ENCODE measurements at regions not wholly inside any gene's neighbourhood (a gene's known extent, or its start where the extent isn't known, plus 50 kb on each side); places are given as distances from the start of the nearest gene placed in this dataset.
A peak's percentile ranks its signal among the peaks of the same experiment; 100 is the strongest.

- no peak for TF ChIP-seq ELK1 (IDR thresholded peaks at IDR 0.05; ENCODE audit: borderline replicate concordance, low read depth, low read length)
Measured at GRCh38 chr7:118615-119391, 73.6 kb upstream of the FAM20C start (continued).

- Histone ChIP-seq H3K18ac (ENCODE audit: low read depth, low read length) (no peak overlapping the region), H3K9me1 (ENCODE audit: insufficient read depth, low read length) (0 out of 2 replicates have a peak, but pooled peaks cover 4% of the 10 kb centered on the region), H2AFZ (replicated peaks; ENCODE audit: low read length, poor library complexity) (peak overlapping the region; percentile 7), H3K4me1 (ENCODE audit: control insufficient read depth, insufficient read depth, low read length) (peaks cover 11% of the 10 kb centered on the region), H3K56ac (ENCODE audit: extremely low read depth, insufficient read depth, low read length) (no peak overlapping the region), H4K20me1 (ENCODE audit: insufficient read depth, low read length) (no peaks in the 10 kb centered on the region), H3K4me2 (ENCODE audit: low read depth, low read length) (no peak overlapping the region), H4K8ac (ENCODE audit: low read depth in 2 of 2, low read length in 2 of 2) (no peak overlapping the region; a peak in 2 of 4 replicates), H3K79me1 (ENCODE audit: low read depth in 1 of 2, low read length in 2 of 2) (no peaks in the 10 kb centered on the region), H3K23ac (ENCODE audit: low read depth, low read length) (no peak overlapping the region), H3K9ac (ENCODE audit: low read depth, low read length) (no peak overlapping the region), H2AK5ac (ENCODE audit: low read depth, low read length) (no peak overlapping the region), H3K27ac (ENCODE audit: insufficient read depth, low read length) (no peak overlapping the region), H3K36me3 (ENCODE audit: control insufficient read depth, insufficient read depth, low read length) (no peaks in the 10 kb centered on the region), H4K91ac (ENCODE audit: insufficient read depth, low read depth, low read length) (no peak overlapping the region), H2BK120ac (ENCODE audit: low read depth, low read length) (no peak overlapping the region; the same call in 1 of the 2 replicates), H3K14ac (replicated peaks; ENCODE audit: low read depth, low read length) (no peak overlapping the region), H3K4ac (ENCODE audit: low read depth, low read length) (no peak overlapping the region), H3K9me3 (ENCODE audit: control insufficient read depth, insufficient read depth, low read length) (no peaks in the 10 kb centered on the region; the same call in 1 of the 2 replicates), H2BK20ac (ENCODE audit: low read depth, low read length) (no peak overlapping the region), H2BK15ac (ENCODE audit: low read depth, low read length) (no peak overlapping the region), H3K4me3 (ENCODE audit: insufficient read depth, low read depth, low read length) (no peak overlapping the region), H3K27me3 (ENCODE audit: control insufficient read depth, insufficient read depth, low read length) (no peaks in the 10 kb centered on the region; the same call in 1 of the 2 replicates), H4K5ac (ENCODE audit: low read depth, low read length) (peak overlapping the region; percentile 35; the same call in 1 of the 2 replicates), H2BK5ac (ENCODE audit: low read depth, low read length, poor library complexity, severe bottlenecking) (no peak overlapping the region), H2AK9ac (replicated peaks; ENCODE audit: low read depth, low read length, poor library complexity) (no peak overlapping the region)
- TF ChIP-seq USF2 (IDR thresholded peaks at IDR 0.05; ENCODE audit: low read depth, low read length) (no peak), NFE2L2 (IDR thresholded peaks at IDR 0.05; ENCODE audit: low read depth, low read length) (no peak), RAD21 (IDR thresholded peaks at IDR 0.05; ENCODE audit: low read length) (no peak), POLR2A (IDR thresholded peaks at IDR 0.05; ENCODE audit: low read depth, low read length) (no peak), CHD1 (IDR thresholded peaks at IDR 0.05; ENCODE audit: low read depth, low read length) (no peak), CTCF (conservative IDR thresholded peaks at IDR 0.05; ENCODE audit: low read depth, low read length) (no peak), MXI1 (IDR thresholded peaks at IDR 0.05; ENCODE audit: borderline replicate concordance, low read depth, low read length) (no peak), RCOR1 (IDR thresholded peaks at IDR 0.05; ENCODE audit: insufficient replicate concordance, low read length) (no peak), SMC3 (IDR thresholded peaks at IDR 0.05; ENCODE audit: low read depth, low read length) (no peak)
- ChIA-PET POLR2A (ENCODE audit: unreplicated experiment) (no interaction called here), CTCF (interaction anchor here (1.0 kb wide), 1 partner anchor 18 kb away, joined by 3 read pairs; no protein-coding TSS in a partner anchor)
- in situ Hi-C loops (cut with MboI; ENCODE audit: low sequenced_read_pairs) (no loop called here), intact Hi-C loops (cut with micrococcal nuclease) (no loop called here), dilution Hi-C loops (cut with HindIII; ENCODE audit: low sequenced_read_pairs, unreplicated experiment) (no loop called here)
- ATAC-seq (ENCODE audit: low read depth) (peak; percentile 56; the same call in 1 of the 2 replicates), DNase-seq (no peak)
- 68% methylated on average over 21 of the region's 27 CpGs; no CpG with 5 or more reads in 1 of the 2 experiments for WGBS, 2 experiments (ENCODE audit: extremely low coverage in 2 of 2, insufficient read length in 1 of 2)
- BruUV-seq (replicated peaks) = no TSS peak
Measured at GRCh38 chr7:119392-120163, 72.8 kb upstream of the FAM20C start.

Measured in IMR-90 (cell line).